PC-9 (cell line): ENCODE measurements at regions not wholly inside any gene's neighbourhood (a gene's known extent, or its start where the extent isn't known, plus 50 kb on each side); places are given as distances from the start of the nearest gene placed in this dataset.

Experiments
- CTCF ChIP-seq: fragments of 200-600 bp; sonication (generic); conservative IDR thresholded peaks from 2 replicates; pipeline ENCODE4 v1.6.1; 2017; ENCODE audit warnings: mixed run types, antibody characterized with exemption, mild to moderate bottlenecking, moderate library complexity
- EZH2 ChIP-seq: fragments of 200-600 bp; sonication (generic); IDR thresholded peaks from 2 replicates; pipeline ENCODE4 v1.8.0; 2017; ENCODE audit warnings: antibody characterized with exemption, low read depth

DNA sequence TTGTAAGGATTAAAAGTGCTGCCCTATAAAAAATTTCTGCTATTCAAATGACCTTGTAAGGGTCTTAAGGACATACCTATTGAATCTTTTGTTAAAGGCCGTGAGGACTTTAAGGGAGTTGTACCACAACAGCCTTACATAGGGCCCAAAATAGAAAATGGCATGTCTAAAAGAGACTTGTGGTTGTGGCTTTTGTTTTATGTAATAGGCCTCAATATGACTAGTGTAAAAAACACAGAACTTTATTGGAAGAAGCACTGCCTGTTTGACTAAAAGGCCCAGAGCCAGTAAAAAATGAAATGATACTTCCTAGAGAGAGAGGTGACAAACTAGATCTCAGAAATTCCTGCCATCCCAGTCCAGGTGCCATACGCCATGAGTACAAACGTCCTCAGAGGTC is 286.6 kb downstream of the SEMA3D start:
- TF ChIP-seq CTCF, result no peak
- TF ChIP-seq EZH2, result no peak
